ENCODE measurements at regions not wholly inside any gene's neighbourhood (a gene's known extent, or its start where the extent isn't known, plus 50 kb on each side); places are given as distances from the start of the nearest gene placed in this dataset.

- WGBS, 3 donors = 75 to 84% (median 77%) methylated on average over 3 of the region's 3 CpGs
- Histone ChIP-seq H3K36me3 (no peaks in the 10 kb centered on the region), H3K27me3 (no peaks in the 10 kb centered on the region), H3K4me1 (ENCODE audit: insufficient read depth) (peaks cover 2% of the 10 kb centered on the region), H3K27ac (no peak overlapping the region), H3K4me3 (no peak overlapping the region), H3K9me3 (no peaks in the 10 kb centered on the region)
- intact Hi-C loops (cut with DNase I) = no loop called here
- no peak for DNase-seq
- no peak for TF ChIP-seq EP300 (IDR thresholded peaks at IDR 0.05)
- TF ChIP-seq POLR2A (IDR thresholded peaks at IDR 0.05) = no peak
- TF ChIP-seq CTCF (IDR thresholded peaks at IDR 0.05) = no peak
Observed at GRCh38 chr15:70557521-70558258, 205.7 kb downstream of the UACA start.

- no peak for DNase-seq
- Histone ChIP-seq H3K4me1 (ENCODE audit: insufficient read depth) (peaks cover 2% of the 10 kb centered on the region), H3K36me3 (no peaks in the 10 kb centered on the region), H3K27me3 (no peaks in the 10 kb centered on the region), H3K27ac (no peak overlapping the region), H3K4me3 (no peak overlapping the region), H3K9me3 (no peaks in the 10 kb centered on the region)
- intact Hi-C loops (cut with DNase I) = no loop called here
- WGBS, 3 donors = 69 to 70% (median 69%) methylated on average over 7 of the region's 7 CpGs
- TF ChIP-seq EP300 (IDR thresholded peaks at IDR 0.05) (no peak), POLR2A (IDR thresholded peaks at IDR 0.05) (no peak), CTCF (IDR thresholded peaks at IDR 0.05) (no peak)
Observed at GRCh38 chr15:70556779-70557178, 206.6 kb downstream of the UACA start.

GRCh38 chr15:70556151-70556741 lies 207.1 kb downstream of the UACA start:
- Histone ChIP-seq H3K27me3 (no peaks in the 10 kb centered on the region), H3K4me1 (ENCODE audit: insufficient read depth) (peaks cover 2% of the 10 kb centered on the region), H3K9me3 (no peaks in the 10 kb centered on the region), H3K4me3 (no peak overlapping the region), H3K36me3 (no peaks in the 10 kb centered on the region), H3K27ac (no peak overlapping the region)
- intact Hi-C loops (cut with DNase I) = no loop called here
- 80 to 89% (median 84%) methylated on average over 4 of the region's 4 CpGs for WGBS, 3 donors
- no peak for DNase-seq
- TF ChIP-seq POLR2A (IDR thresholded peaks at IDR 0.05) (no peak), EP300 (IDR thresholded peaks at IDR 0.05) (no peak), CTCF (IDR thresholded peaks at IDR 0.05) (no peak)

- no peak for DNase-seq
- H3K4me3 ChIP-seq = no peak overlapping the region
- TF ChIP-seq EP300 (IDR thresholded peaks at IDR 0.05) (no peak), CTCF (IDR thresholded peaks at IDR 0.05) (no peak), POLR2A (IDR thresholded peaks at IDR 0.05) (no peak)
Observed at GRCh38 chr15:70555713-70556112, 207.6 kb downstream of the UACA start.

More at GRCh38 chr15:70555713-70556112, 207.6 kb downstream of the UACA start:
- Histone ChIP-seq H3K27ac (no peak overlapping the region), H3K9me3 (no peaks in the 10 kb centered on the region), H3K4me1 (ENCODE audit: insufficient read depth) (peaks cover 2% of the 10 kb centered on the region), H3K36me3 (no peaks in the 10 kb centered on the region), H3K27me3 (no peaks in the 10 kb centered on the region)
- intact Hi-C loops (cut with DNase I) = no loop called here
- WGBS, 3 donors = 75 to 88% (median 87%) methylated on average over 3 of the region's 3 CpGs
